ENCODE measurements at regions not wholly inside any gene's neighbourhood (a gene's known extent, or its start where the extent isn't known, plus 50 kb on each side); places are given as distances from the start of the nearest gene placed in this dataset.
"Not testable (repeated sequence)": the region's sequence is repeated elsewhere in the genome, so short reads cannot be mapped to it uniquely, and the experiment has no call there.

GRCh38 chr4:129682586-129682985 lies 586.6 kb downstream of the C4orf33 start:
- no peak for DNase-seq (ENCODE audit: low read depth)

GRCh38 chr4:129707949-129708348 lies 612.0 kb downstream of the C4orf33 start:
- no peak for DNase-seq (ENCODE audit: low read depth)

GRCh38 chr4:129708784-129709183 lies 612.8 kb downstream of the C4orf33 start:
- DNase-seq (ENCODE audit: low read depth), result no peak

GRCh38 chr4:129738175-129738574 lies 642.2 kb downstream of the C4orf33 start:
- no peak for DNase-seq (ENCODE audit: low read depth)

- no peak for DNase-seq (ENCODE audit: low read depth)
Measured at GRCh38 chr4:129747756-129748155, 651.8 kb downstream of the C4orf33 start.

GRCh38 chr4:129748991-129749390 lies 653.0 kb downstream of the C4orf33 start:
- no peak for DNase-seq (ENCODE audit: low read depth)

GRCh38 chr4:129751646-129752045 lies 655.7 kb downstream of the C4orf33 start:
- DNase-seq (ENCODE audit: low read depth), result no peak

GRCh38 chr4:129783596-129783995 lies 687.6 kb downstream of the C4orf33 start:
- DNase-seq (ENCODE audit: low read depth), result no peak

GRCh38 chr4:129788486-129788885 lies 692.5 kb downstream of the C4orf33 start:
- no peak for DNase-seq (ENCODE audit: low read depth)

GRCh38 chr4:129804461-129804981 lies 708.6 kb downstream of the C4orf33 start:
- DNase-seq (ENCODE audit: low read depth), result no peak

GRCh38 chr4:129806986-129807385 lies 711.0 kb downstream of the C4orf33 start:
- no peak for DNase-seq (ENCODE audit: low read depth)

GRCh38 chr4:129808242-129808641 lies 712.3 kb downstream of the C4orf33 start:
- DNase-seq (ENCODE audit: low read depth), result no peak

GRCh38 chr4:129821073-129821472 lies 725.1 kb downstream of the C4orf33 start:
- no peak for DNase-seq (ENCODE audit: low read depth)

- DNase-seq (ENCODE audit: low read depth), result no peak
Measured at GRCh38 chr4:129821963-129822362, 726.0 kb downstream of the C4orf33 start.

- DNase-seq (ENCODE audit: low read depth), result no peak
Measured at GRCh38 chr4:129822701-129823100, 726.7 kb downstream of the C4orf33 start.

GRCh38 chr4:129823105-129823504 lies 727.2 kb downstream of the C4orf33 start:
- DNase-seq (ENCODE audit: low read depth), result no peak

- DNase-seq (ENCODE audit: low read depth), result no peak
Measured at GRCh38 chr4:129829373-129829772, 733.4 kb downstream of the C4orf33 start.

GRCh38 chr4:129839687-129840086 lies 743.7 kb downstream of the C4orf33 start:
- no peak for DNase-seq (ENCODE audit: low read depth)

GRCh38 chr4:129842096-129842495 lies 746.1 kb downstream of the C4orf33 start:
- no peak for DNase-seq (ENCODE audit: low read depth)

- no peak for DNase-seq (ENCODE audit: low read depth)
Measured at GRCh38 chr4:129852434-129852833, 756.5 kb downstream of the C4orf33 start.

GRCh38 chr4:129853685-129854467 lies 757.9 kb downstream of the C4orf33 start:
- not testable (repeated sequence) for DNase-seq (ENCODE audit: low read depth)

- DNase-seq (ENCODE audit: low read depth), result no peak
Measured at GRCh38 chr4:129862461-129862860, 766.5 kb downstream of the C4orf33 start.

GRCh38 chr4:129863206-129863605 lies 767.3 kb downstream of the C4orf33 start:
- no peak for DNase-seq (ENCODE audit: low read depth)

GRCh38 chr4:129883996-129884395 lies 788.0 kb downstream of the C4orf33 start:
- DNase-seq (ENCODE audit: low read depth), result no peak
